ENCODE measurements at regions not wholly inside any gene's neighbourhood (a gene's known extent, or its start where the extent isn't known, plus 50 kb on each side); places are given as distances from the start of the nearest gene placed in this dataset.

DNA sequence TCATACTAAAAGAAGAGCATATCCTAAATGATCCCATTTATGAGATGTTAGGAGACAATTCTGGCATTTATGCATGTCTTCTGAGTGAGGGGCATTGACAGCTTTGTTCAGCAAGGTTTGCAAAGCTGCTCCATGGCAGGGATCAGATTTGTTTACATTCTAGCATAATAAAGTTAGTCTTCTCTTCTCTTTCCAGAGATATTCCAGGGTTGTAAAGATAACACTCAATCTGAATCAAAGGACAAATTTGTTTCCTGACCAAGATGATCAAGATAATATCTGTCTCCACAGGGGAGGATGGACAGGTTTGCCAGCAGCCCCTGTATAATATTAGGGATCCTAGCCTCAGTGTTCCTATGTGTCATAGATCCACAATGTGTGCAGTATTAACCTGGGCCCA, 77.5 kb upstream of the ZC3H12C start:
- TF ChIP-seq, protein P1, sequence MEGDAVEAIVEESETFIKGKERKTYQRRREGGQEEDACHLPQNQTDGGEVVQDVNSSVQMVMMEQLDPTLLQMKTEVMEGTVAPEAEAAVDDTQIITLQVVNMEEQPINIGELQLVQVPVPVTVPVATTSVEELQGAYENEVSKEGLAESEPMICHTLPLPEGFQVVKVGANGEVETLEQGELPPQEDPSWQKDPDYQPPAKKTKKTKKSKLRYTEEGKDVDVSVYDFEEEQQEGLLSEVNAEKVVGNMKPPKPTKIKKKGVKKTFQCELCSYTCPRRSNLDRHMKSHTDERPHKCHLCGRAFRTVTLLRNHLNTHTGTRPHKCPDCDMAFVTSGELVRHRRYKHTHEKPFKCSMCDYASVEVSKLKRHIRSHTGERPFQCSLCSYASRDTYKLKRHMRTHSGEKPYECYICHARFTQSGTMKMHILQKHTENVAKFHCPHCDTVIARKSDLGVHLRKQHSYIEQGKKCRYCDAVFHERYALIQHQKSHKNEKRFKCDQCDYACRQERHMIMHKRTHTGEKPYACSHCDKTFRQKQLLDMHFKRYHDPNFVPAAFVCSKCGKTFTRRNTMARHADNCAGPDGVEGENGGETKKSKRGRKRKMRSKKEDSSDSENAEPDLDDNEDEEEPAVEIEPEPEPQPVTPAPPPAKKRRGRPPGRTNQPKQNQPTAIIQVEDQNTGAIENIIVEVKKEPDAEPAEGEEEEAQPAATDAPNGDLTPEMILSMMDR (IDR thresholded peaks at IDR 0.05): no peak
- no peak for TF ChIP-seq POLR2AphosphoS5 (IDR thresholded peaks at IDR 0.05)
